HG02938 (cell line): ENCODE measurements at regions not wholly inside any gene's neighbourhood (a gene's known extent, or its start where the extent isn't known, plus 50 kb on each side); places are given as distances from the start of the nearest gene placed in this dataset.
"Not testable (repeated sequence)": the region's sequence is repeated elsewhere in the genome, so short reads cannot be mapped to it uniquely, and the experiment has no call there.

Experiments used
- ATAC-seq: cut with Tn5 transposase; IDR thresholded peaks from one replicate; pipeline ENCODE4 v1.9.1; 2021; ENCODE audit warnings: mild to moderate bottlenecking, moderate library complexity; ENCODE audit not compliant: unreplicated experiment

DNA sequence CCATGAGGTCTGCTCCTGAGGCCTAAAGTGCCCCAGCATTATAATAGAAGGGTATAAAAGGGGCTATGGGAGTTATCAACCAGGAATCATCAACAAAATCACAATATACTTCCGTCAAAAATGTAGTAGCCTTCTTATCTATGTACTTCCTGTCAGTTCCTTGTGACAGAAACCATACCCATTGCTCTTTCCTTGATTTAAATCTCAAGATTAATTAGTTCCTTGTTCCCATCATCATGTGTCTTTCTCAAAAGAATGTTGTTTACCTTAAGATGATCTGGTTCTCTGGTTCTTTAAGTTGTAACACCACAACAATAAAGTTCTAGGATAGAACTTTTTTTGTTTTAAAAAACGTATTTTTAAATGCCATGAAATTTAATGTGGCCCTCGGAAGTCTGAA lies 833.3 kb downstream of the LTN1 start:
- ATAC-seq = no peak

DNA sequence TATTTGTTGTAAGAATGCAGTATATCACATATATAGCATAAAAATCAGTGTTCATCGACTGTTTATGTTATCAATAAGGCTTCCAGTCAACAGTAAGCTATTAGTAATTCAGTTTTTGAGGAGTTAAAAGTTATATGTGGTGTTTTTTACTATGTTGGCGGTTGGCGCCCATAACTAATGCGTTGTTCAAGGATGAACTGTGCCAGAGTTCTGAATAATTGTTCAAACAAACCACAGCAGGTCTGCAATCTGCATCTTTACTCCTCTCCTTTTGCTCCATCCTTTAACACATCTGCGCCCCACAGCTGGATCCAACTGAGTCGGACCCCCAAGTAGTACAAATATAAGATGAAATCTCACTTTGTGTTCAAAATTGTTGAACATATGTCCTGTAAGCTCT lies 836.1 kb downstream of the LTN1 start:
- no peak for ATAC-seq

DNA sequence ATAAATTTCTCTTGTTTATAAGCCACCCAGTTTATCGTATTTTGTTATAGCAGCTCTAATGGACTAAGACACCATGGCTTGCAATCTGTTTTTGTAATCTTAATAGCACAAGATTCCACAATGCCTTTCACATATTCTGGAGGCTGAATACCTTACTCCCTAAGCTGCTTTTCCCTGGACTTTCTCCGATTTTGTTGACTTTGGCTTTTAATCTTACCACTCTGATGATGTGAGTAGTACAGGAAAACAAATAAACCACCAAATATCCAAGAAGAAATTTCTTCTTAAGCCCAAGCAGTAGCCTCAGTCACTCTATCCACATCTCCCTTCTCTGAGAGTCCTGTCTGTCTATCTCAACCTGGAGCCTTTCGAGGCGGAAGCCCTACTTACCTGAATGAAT lies 838.6 kb downstream of the LTN1 start:
- ATAC-seq = no peak

DNA sequence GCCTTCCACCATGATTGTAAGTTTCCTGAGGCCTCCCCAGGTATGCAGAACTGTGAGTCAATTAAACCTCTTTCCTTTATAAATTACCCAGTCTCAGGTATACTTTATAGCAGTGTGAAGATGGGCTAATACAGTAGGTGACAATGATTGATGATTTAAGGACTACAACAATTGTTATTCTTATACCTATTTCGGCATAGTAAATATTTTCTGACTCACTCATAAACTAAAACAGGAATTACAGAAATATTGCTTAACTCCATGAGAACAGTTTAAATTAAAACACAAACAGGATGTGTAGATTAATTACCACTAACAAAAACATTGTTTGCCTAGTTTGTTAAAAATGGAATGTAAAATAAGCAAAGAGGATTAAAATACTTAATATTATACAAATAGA lies 839.9 kb downstream of the LTN1 start:
- no peak for ATAC-seq

DNA sequence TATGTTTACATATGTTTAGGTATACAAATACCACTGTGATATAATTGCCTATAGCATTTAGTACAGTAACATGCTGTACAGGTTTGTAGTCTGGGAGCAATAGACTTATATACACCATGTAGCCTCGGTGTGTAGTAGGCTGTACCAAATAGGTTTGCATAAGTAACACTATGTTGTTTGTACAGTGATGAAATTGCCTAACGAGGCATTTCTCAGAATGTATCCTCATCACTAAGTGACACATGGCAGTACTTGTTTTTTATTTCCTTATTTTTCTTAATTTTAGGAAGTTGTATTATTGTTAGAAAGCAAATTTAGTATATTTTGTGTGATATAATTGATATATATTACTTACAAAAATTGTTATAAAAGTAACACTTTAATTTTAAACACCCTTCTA lies 840.9 kb downstream of the LTN1 start:
- no peak for ATAC-seq

DNA sequence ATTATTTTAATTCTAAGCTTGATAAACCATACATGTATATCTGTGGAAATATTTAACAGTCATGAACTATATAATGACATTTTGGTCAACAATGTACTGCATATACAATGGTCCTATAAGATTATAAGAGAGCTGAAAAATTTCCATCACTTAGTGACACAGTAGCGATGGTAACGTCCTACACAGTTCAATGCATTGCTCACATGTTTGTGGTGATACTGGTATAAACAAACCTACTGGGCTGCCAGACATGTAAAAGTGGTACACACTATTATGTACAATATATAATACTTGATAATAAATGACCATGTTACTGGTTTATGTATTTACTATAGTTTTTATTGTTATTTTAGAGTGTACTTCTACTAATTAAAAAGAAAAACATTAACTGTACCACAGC lies 841.9 kb downstream of the LTN1 start:
- no peak for ATAC-seq

DNA sequence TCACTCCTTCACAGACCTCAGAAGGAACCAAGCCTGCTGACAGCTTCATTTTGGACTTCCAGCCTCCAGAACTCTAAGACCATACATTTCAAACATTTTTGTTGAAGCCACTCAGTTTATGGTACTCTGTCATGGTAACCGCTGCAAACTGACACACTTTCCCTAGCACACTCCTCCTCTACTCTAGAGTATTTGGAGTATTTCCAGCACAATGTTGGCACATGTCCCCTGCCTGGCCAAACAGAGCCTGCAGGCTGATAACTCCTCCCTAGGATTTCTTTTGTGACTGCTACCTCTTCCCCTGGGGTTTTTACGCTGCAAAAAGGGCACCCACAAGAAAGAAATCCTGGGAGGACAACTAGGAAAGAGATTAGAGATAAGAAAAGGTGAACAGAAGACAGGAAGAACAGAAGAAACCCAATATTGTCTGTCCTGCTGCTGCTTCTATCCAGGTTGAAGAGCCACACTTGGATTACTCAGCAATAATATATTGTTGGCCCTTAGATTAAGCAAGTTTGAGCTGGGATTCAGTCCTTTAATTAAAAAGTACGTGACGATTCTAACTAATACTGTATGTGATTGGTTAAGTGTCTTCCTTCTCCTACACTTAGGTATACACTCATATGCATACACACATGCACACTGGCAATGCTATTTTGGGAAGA lies 844.1 kb downstream of the LTN1 start:
- no peak for ATAC-seq

DNA sequence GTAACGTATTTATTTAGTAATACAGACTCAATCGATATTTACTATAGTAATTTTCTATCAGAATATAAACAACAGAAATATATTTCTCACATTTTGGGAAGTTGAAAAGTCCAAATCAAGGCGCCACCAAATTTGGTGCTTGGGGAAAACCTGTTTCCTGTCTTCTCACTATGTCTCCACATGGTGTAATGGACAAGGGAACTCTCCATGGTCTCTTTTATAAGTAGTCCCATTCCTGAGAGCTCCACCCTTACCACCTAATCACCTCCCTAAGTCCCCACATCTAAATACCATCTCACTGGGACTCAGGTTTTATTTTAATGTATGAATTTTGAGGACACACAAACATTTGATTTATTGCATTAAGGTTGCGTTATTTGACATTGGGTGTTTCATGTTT lies 848.0 kb downstream of the LTN1 start:
- no peak for ATAC-seq

DNA sequence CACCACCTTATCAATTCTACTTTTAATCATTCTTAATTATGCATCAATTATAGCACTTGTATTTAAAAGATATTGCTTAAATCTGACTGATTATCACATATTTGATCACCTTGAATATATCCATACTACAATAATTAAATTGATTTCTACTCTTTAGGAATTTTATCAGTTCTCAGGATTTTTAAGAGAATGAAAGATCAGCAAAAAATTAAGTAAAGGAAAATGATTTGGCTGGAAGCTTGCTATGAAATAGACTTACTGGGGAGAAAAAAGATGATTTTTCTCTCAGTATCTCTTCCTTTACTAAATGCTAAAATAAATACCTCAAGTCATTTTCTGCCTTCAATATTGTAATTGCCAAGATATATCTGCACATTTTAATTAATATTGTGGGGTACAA lies 848.6 kb downstream of the LTN1 start:
- no peak for ATAC-seq

DNA sequence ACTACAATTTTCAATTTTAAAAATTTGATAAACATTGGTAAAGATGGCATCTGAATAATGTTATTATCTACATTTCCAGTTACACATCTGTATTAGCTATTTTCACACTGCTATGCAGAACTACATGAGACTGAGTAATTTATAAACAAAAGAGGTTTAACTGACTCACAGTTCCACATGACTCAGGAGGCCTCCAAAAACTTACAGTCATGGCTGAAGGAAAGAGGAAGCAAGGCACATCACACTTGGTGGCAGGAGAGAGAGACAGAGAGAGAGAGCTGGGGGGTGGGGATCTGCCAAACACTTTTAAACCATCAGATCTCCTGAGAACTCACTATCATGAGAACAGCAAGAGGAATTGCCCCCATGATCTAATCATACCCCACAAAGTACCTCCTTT lies 850.0 kb downstream of the LTN1 start:
- ATAC-seq = no peak

DNA sequence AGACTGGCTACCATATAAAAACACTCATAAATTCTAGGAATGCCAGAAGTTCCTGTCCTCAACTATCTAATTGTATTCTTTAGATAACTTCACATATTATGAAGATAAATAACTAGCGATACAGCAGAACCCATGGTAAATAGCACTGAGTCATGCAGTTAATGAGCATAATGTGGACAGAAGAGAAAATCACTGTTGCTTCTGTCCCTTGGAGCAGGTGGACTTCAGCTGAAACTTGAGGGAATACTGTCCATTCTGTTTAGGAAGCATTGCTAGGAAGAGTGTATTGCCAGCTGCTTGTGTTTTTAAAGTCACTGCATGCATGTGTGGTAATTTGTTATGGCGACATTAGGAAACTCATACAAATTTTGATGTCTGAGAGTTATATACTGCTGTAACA lies 854.4 kb downstream of the LTN1 start:
- no peak for ATAC-seq

DNA sequence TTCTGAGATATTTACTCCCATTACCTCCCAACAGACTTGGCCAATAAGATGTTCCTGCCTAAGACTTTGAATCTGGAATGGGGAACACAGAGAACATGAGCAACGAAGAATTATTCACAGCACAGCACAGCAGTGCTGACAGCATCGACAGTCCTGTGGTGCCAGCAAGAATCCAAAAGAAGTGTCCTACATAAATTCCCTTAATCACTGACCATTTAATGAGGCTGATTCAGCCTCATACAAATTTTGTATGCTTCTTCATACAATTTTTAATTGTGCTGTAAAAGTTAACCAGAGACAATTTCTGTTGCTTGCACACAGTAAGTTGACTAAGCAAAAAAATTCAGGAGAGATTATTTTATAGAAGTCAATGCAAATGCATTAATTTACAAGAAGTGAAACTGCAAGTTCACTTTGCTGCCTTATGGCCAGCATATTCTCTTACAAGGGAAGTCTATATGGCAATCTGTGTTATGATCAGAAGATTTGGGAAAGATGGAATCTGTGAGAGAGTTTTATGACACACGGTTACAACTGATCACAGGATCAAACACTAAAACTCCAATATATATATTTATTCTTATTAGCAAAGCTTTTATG lies 855.9 kb downstream of the LTN1 start:
- no peak for ATAC-seq

DNA sequence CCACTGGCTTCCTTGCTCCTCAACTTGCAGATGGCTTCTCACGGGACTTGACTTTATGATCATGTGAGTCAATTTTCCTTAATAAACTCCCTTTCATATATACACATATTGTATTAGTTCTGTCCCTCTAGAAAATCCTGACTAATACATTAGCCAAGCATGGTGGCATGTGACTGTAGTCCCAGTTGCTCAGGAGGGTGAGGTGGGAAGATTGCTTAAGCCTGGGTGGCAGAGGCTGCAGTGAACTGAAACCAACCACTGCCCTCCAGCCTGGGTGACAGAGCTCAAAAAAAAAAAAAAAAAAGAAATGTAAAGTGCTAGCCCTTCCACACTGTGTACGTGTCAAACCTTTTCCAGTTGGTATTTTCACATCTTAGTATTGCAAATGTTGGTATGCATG lies 857.0 kb downstream of the LTN1 start:
- ATAC-seq = no peak

DNA sequence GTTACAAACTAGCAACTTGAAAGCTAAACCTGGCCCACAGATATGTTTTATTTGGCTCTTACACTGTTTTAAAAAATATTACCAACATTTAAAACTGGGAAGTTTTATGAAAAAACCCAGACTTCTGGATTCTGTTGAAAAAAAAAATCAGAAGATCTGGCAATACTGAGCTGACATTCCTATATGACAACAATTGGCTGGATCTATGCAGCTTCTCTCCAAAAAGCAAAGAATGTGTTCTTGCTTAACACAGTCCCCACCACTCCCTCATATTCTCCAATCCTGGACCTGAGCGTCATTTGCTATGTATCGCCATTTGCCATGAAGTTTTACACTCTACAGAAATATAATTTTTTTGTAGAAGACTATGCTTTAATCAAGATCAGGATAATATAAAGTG lies 859.6 kb downstream of the LTN1 start:
- ATAC-seq = no peak

DNA sequence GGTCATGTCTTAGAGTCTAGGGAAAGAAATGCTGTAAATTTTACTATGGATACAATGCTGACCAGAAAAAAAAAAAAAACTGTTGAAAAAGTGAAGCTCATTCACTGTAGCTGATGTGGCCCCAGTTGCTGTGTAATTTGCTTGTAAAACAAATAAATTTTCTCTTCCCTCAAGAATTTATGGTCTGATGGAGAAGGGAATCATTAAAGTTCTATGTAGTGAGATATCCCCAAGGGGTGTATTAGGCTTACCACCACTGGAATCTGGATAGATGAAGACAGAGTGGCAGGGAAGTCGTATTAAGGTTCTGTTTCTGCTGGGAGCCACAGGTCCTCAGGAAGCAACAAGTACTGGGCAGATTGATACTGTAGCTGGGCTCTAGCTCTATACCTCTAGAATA lies 860.0 kb downstream of the LTN1 start:
- ATAC-seq = no peak

DNA sequence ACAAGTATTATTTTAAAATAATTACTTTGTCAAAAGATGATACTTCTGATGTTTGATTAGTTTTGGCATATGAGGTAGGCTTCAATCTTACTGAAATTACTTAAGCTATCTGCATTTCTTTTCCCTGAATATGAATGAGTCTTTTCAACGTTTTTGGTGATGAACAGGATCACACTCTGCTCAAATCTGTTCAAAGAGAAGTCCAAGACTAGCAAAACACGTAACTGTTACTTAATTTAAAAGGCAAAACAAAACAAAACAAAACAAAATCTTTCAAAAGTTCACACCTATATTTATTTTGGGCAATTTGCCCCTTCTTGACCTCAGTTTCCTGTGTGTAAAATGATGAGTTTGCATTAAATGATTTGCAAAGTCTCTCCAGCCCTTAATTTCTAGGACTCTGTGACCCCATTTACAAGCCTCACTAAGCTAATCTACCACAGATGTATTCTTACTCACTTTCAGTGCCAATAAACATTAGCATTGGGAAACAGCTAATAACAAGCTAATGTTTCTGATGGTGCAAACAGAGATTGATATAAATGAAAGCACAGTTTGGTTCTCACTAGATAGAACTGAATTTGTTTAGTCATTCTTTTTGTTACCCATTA lies 865.4 kb downstream of the LTN1 start:
- ATAC-seq = no peak

DNA sequence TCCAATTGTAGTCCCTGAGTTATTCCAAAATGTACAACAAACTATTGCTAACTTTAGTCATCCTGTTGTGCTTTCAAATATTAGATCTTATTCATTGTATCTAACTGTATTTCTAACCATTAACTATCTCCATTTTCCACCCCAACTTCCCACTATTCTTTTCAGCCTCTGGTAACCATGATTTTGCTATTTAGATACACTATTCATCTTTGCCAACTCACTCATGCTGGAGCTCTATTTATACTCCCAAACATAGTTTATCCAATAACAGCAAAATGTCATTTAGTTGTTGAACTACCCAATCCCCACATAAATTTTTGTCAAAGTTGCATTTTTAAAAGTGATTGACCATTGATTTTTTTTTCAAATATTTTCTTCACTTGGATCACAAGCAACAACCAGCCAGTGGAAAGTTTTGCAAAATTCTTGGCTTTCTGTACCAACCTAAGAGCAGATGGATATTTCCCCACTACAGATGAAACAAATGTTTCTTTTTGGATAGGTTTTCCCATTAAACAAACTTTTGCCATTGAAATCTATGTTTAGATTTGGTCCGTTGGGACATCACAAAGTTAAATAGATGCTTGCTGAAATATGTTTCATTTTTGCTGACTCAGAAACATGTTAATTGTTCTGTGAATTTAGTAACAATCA lies 866.0 kb downstream of the LTN1 start:
- no peak for ATAC-seq

DNA sequence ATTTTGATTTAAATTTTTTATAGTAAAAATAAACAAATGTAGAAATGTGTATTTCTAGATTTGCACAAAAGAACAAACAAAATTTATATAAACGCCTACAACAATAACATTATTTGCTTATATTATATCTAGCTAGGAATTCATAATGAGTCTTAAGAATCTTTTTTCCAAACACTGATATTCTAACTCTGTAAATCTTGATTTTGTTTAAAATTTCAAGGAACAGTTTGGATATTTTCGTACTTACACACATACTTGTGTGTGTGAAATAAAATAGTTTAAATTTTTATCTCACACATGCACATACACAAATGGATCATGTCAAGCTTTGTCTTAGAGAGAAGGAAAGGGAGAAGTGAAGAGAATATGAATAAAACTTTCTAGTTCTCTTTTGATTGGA lies 868.1 kb downstream of the LTN1 start:
- ATAC-seq = no peak

DNA sequence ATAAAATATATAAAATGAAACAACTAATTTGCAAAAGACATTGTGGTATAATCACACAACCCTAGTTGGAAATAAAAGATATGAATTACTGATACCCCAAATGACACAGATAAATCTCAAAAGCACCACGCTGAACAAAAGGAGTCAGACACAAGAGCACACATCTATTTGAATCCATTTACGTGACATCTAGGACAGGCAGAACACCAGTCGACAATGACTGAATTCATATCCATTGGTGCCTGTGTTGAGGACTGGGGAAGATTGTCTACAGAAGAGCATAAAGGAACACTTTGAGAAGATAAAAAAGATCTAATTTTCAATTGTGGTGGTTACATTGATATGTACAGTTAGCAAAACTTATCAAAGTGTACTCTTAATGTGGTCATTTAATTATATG lies 874.1 kb downstream of the LTN1 start:
- no peak for ATAC-seq

DNA sequence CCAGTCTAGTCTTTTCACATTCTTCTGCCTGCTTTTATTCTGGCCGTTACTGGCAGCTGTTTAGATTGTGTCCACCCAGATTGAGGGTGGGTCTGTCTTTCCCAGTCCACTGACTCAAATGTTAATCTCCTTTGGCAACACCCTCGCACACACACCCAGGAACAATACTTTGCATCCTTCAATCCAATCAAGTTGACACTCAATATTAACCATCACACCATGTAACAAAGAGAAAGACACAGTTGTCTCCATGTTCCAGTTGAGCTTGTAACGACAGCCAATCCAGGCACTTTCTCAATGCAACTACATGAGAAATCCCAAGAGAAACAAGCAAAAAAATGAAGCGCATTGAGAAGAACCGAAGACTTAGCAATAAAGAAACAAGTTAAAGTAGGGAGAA lies 877.7 kb downstream of the LTN1 start:
- ATAC-seq = not testable (repeated sequence)

DNA sequence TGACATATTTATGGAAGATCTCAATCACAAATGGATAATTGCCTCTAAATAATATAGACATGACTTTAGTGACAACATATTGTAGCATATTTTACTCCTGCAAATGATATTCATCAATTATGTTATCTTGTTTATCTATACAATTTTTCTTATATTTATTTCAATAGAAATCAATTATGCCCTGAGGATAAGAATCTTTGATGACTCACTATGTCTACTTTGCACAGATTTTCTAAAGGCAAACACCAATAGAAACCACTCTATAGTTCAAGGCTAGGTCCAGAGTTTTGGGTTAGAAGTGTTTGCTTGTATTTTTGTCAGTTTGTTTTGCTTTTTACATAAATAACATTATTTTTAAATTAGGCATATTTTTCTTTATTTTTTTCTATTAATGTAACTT lies 879.0 kb downstream of the LTN1 start:
- ATAC-seq = no peak

DNA sequence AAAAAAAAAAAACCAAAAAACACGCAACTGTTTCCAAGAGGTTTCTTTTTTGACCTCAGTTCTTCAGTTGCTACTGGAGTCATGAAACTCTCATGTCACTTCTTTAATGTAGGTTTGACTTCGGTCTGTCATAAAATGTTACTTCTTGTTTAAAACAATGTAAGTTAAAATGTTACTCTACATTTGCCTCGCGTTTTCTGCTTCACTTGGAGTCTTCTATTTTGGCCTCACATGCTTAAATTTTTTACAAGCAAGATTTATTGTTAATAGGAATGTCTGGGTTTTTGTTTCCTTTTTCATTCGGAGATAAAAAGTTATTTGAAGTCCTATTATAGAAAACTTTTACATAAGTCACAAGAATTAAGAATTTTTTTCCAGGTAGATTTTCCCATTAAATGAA lies 880.2 kb downstream of the LTN1 start:
- no peak for ATAC-seq
